ENCODE measurements at regions not wholly inside any gene's neighbourhood (a gene's known extent, or its start where the extent isn't known, plus 50 kb on each side); places are given as distances from the start of the nearest gene placed in this dataset.
"Not testable (repeated sequence)": the region's sequence is repeated elsewhere in the genome, so short reads cannot be mapped to it uniquely, and the experiment has no call there.

DNA sequence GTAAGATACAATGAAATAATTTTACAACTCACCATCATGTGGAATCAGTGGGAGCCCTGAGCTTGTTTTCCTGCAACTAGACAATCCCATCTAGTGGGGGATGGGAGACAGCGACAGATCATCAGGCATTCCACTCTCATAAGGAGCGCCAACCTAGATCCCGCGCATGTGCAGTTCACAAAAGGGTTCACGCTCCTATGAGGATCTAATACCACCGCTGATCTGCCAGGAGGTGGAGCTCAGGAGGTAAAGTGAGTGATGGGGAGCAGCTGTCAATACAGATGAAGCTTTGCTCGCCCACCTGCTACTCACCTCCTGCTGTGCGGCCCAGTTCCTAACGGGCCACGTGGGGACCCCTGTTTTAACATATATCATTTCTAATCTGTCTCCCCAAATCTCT, 165.7 kb upstream of the MXRA5 start:
- TF ChIP-seq POLR2A (IDR thresholded peaks at IDR 0.05; ENCODE audit: low read length); GATA1 (IDR thresholded peaks at IDR 0.05; ENCODE audit: low read depth, low read length): not testable (repeated sequence)
